ENCODE measurements at regions not wholly inside any gene's neighbourhood (a gene's known extent, or its start where the extent isn't known, plus 50 kb on each side); places are given as distances from the start of the nearest gene placed in this dataset.

DNA sequence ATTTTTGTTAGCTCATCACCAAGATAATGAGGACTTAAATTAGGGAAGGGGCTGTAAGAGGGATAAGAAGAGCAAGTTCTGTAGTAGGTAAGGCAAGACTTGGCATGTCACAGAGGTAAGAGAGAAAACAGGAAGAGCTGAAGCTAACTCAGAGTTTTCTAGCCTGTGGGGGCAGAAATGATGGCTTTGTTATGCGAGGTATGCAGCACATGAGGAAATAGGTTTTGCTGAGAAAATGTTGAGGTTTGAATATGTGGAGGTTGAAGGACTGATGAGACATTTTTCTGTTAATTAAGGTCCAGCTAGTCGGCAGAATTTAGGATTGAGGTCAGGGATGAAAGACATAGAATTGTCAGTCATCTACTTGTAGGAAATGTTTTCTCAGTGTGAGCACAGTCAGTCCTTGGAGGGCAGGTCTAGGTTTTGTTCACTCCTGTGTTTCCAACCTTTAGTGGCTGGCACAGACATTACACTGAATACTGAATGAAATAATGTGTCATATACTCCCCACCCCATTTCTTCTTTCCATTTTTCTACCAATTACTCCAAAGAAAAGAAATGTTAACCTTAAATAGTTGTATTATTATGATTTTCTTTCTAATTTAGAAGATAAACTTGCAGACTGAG is 154.0 kb upstream of the AADAT start:
- 30 to 35% methylated on average over 2 of the region's 2 CpGs for WGBS, 2 donors
- Histone ChIP-seq H3K27ac (peak overlapping the region in 3 of 4 donors; percentile 65 to 83 (median 79)), H3K4me3 (no peak overlapping the region), H3K27me3 (no peaks in the 10 kb centered on the region), H3K9me3 (no peaks in the 10 kb centered on the region), H3K36me3 (no peaks in the 10 kb centered on the region), H3K4me1 (peaks cover 0 to 44% (median 7%) of the 10 kb centered on the region in 3 donors)
- intact Hi-C loops (cut with DNase I) = no loop called here
- DNase-seq = no peak
- no peak for TF ChIP-seq POLR2A (IDR thresholded peaks at IDR 0.05)
- TF ChIP-seq, protein P1, sequence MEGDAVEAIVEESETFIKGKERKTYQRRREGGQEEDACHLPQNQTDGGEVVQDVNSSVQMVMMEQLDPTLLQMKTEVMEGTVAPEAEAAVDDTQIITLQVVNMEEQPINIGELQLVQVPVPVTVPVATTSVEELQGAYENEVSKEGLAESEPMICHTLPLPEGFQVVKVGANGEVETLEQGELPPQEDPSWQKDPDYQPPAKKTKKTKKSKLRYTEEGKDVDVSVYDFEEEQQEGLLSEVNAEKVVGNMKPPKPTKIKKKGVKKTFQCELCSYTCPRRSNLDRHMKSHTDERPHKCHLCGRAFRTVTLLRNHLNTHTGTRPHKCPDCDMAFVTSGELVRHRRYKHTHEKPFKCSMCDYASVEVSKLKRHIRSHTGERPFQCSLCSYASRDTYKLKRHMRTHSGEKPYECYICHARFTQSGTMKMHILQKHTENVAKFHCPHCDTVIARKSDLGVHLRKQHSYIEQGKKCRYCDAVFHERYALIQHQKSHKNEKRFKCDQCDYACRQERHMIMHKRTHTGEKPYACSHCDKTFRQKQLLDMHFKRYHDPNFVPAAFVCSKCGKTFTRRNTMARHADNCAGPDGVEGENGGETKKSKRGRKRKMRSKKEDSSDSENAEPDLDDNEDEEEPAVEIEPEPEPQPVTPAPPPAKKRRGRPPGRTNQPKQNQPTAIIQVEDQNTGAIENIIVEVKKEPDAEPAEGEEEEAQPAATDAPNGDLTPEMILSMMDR (IDR thresholded peaks at IDR 0.05) = peak in 1 of 6 experiments; percentile 42

DNA sequence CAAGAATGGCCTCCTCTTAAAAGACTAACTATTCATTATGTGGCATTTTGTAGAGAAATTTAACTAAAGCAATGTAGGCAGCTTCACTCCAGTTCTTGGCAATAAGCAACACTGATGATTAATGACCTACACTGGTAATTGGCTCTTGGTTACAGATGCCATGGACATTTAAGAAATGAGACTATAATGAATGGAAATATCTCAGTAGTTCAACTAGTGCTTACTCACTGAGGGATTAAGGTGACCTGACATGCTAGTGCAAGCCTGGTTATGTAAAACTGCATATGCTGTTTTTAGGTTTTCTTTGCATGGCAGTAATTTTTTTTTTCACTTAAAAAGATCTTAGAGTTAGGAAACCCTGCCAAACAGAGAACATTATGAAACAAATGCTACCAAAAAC is 152.7 kb upstream of the AADAT start:
- H3K27me3 ChIP-seq = no peaks in the 10 kb centered on the region
- H3K4me1 ChIP-seq = peaks cover 0 to 36% (median 7%) of the 10 kb centered on the region in 3 donors
- DNase-seq = no peak
- H3K9me3 ChIP-seq = no peaks in the 10 kb centered on the region
- H3K27ac ChIP-seq = peak overlapping the region in 3 of 4 donors; percentile 65 to 83 (median 79)
- intact Hi-C loops (cut with DNase I) = no loop called here
- TF ChIP-seq, protein P1 (IDR thresholded peaks at IDR 0.05) = no peak
- no peak for TF ChIP-seq POLR2A (IDR thresholded peaks at IDR 0.05)
- no peak overlapping the region for H3K4me3 ChIP-seq
- no peaks in the 10 kb centered on the region for H3K36me3 ChIP-seq

DNA sequence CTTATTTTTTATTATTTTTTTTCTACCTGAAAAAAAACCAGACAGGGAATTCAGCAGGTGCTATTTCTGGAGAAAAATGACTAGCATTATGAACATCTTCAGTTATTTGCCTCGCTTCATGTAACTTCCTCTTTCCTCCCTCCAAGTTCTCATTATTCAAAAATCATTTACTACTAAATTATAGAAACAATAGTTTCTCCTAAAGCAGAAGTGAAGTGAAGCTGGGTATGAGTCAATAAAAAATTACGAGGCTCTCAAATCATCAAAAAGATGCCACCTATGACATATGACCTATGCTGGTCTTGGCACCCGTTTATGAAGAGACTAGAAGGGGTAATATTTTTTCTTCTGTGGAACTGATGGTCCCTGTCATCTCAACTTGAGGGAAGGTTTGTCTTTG is 145.0 kb upstream of the AADAT start:
- WGBS, 2 donors = 46 to 50% methylated on average over 3 of the region's 3 CpGs
- H3K27ac ChIP-seq = no peak overlapping the region
- intact Hi-C loops (cut with DNase I) = no loop called here
- no peaks in the 10 kb centered on the region for H3K36me3 ChIP-seq
- H3K4me1 ChIP-seq = no peaks in the 10 kb centered on the region
- no peaks in the 10 kb centered on the region for H3K9me3 ChIP-seq
- H3K27me3 ChIP-seq = no peaks in the 10 kb centered on the region
- DNase-seq = no peak
- TF ChIP-seq, protein P1 (IDR thresholded peaks at IDR 0.05) = no peak
- no peak for TF ChIP-seq POLR2A (IDR thresholded peaks at IDR 0.05)
- no peak overlapping the region for H3K4me3 ChIP-seq

DNA sequence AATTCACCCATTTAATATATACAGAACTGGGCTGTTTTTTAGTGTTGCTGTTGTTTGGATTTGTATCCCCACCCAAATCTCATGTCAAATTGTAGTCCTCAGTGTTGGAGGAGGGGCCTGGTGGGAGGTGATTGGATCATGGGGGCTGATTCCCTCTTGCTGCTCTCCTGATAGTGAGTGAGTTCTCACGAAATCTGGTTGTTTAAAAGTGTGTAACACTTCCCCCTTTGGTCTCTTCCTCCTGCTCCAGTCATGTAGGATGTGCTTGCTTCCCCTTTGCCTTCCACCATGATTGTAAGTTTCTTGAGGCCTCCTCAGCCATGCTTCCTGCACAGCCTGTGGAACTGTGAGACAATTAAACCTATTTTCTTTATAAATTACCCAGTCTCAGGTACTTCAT is 141.6 kb upstream of the AADAT start:
- WGBS, 2 donors = 38 to 46% methylated on average over 1 of the region's 1 CpG
- H3K4me3 ChIP-seq = no peak overlapping the region
- no peak for DNase-seq
- no peak overlapping the region for H3K27ac ChIP-seq
- intact Hi-C loops (cut with DNase I) = no loop called here
- no peaks in the 10 kb centered on the region for H3K9me3 ChIP-seq
- TF ChIP-seq POLR2A (IDR thresholded peaks at IDR 0.05) = no peak
- TF ChIP-seq, protein P1 (IDR thresholded peaks at IDR 0.05) = no peak
- no peaks in the 10 kb centered on the region for H3K4me1 ChIP-seq
- H3K36me3 ChIP-seq = no peaks in the 10 kb centered on the region
- no peaks in the 10 kb centered on the region for H3K27me3 ChIP-seq

DNA sequence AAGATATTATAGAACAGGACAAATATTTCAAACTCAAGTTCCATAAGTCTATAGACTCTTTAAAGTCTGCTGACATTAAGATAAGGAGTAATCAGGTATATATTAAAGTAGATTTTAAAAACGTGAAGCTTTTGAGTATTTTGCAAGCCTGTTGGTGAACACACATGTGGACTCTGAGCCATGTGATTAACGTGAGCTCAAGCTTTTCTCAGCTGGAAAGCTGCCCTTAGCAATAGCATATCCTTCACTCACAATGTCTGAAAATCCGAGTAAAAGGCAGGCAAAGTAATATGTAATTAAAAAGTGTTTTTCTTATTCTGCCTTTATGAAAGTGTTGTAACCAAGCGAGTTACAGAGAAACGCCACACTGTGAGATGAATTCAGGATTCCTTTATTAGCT is 140.5 kb upstream of the AADAT start:
- DNase-seq = no peak
- TF ChIP-seq POLR2A (IDR thresholded peaks at IDR 0.05) = no peak
- TF ChIP-seq, protein P1 (IDR thresholded peaks at IDR 0.05) = no peak
- Histone ChIP-seq H3K27ac (no peak overlapping the region), H3K4me3 (no peak overlapping the region), H3K36me3 (no peaks in the 10 kb centered on the region), H3K9me3 (no peaks in the 10 kb centered on the region), H3K27me3 (no peaks in the 10 kb centered on the region), H3K4me1 (no peaks in the 10 kb centered on the region)
- WGBS, 2 donors = 66 to 68% methylated on average over 5 of the region's 5 CpGs
- intact Hi-C loops (cut with DNase I) = no loop called here

All from esophagus squamous epithelium (tissue), 5 donors.